ENCODE measurements at regions not wholly inside any gene's neighbourhood (a gene's known extent, or its start where the extent isn't known, plus 50 kb on each side); places are given as distances from the start of the nearest gene placed in this dataset.
A peak's percentile ranks its signal among the peaks of the same experiment; 100 is the strongest.

- no peak for TF ChIP-seq CTCF (IDR thresholded peaks at IDR 0.05)
Measured at GRCh38 chr3:87175732-87176131, 51.4 kb upstream of the CHMP2B start.

- no peak for TF ChIP-seq CTCF (IDR thresholded peaks at IDR 0.05)
Measured at GRCh38 chr3:87173776-87174175, 53.3 kb upstream of the CHMP2B start.

- TF ChIP-seq CTCF (IDR thresholded peaks at IDR 0.05), result no peak
Measured at GRCh38 chr3:87173071-87173470, 54.0 kb upstream of the CHMP2B start.

- peak; percentile 59 for TF ChIP-seq CTCF (IDR thresholded peaks at IDR 0.05)
Measured at GRCh38 chr3:87167628-87168456, 59.3 kb upstream of the CHMP2B start.

GRCh38 chr3:87164245-87164644, 62.9 kb upstream of the CHMP2B start:
- no peak for TF ChIP-seq CTCF (IDR thresholded peaks at IDR 0.05)

GRCh38 chr3:87161851-87162250, 65.3 kb upstream of the CHMP2B start:
- TF ChIP-seq CTCF (IDR thresholded peaks at IDR 0.05), result no peak

- TF ChIP-seq CTCF (IDR thresholded peaks at IDR 0.05), result no peak
Measured at GRCh38 chr3:87161417-87161816, 65.7 kb upstream of the CHMP2B start.
